ENCODE measurements at regions not wholly inside any gene's neighbourhood (a gene's known extent, or its start where the extent isn't known, plus 50 kb on each side); places are given as distances from the start of the nearest gene placed in this dataset.

- no peaks in the 10 kb centered on the region for H3K36me3 ChIP-seq (ENCODE audit: control insufficient read depth in 2 of 4, insufficient read depth in 4 of 4, low read length in 3 of 4)
Measured at GRCh38 chr2:34627003-34627402, 1027.9 kb upstream of the FAM98A start.

More at GRCh38 chr2:34627003-34627402, 1027.9 kb upstream of the FAM98A start:
- H4K91ac ChIP-seq (replicated peaks; ENCODE audit: insufficient read length, low read length): no peak overlapping the region
- H3K23me2 ChIP-seq (ENCODE audit: low read depth, low read length): no peaks in the 10 kb centered on the region
- no peak overlapping the region for H2AFZ ChIP-seq (ENCODE audit: low read length)
- H3K14ac ChIP-seq (ENCODE audit: insufficient read length): no peak overlapping the region
- TF ChIP-seq SP1 (IDR thresholded peaks at IDR 0.05; ENCODE audit: low read depth, low read length): no peak
- no peak for TF ChIP-seq KDM5A (IDR thresholded peaks at IDR 0.05; ENCODE audit: low read length)
- TF ChIP-seq EZH2 (IDR thresholded peaks at IDR 0.05; ENCODE audit: low read depth, low read length, severe bottlenecking): no peak
- no peak for TF ChIP-seq POU5F1 (IDR thresholded peaks at IDR 0.05; ENCODE audit: low read depth, low read length)
- TF ChIP-seq HDAC2 (IDR thresholded peaks at IDR 0.05; ENCODE audit: borderline replicate concordance in 1 of 2, low read depth in 2 of 2, low read length in 2 of 2): no peak
- TF ChIP-seq ATF2 (IDR thresholded peaks at IDR 0.05; ENCODE audit: low read length): no peak
- no peak for TF ChIP-seq RAD21 (IDR thresholded peaks at IDR 0.05 in 1 of 2, conservative IDR thresholded peaks at IDR 0.05 in 1 of 2; ENCODE audit: low read depth in 2 of 2, low read length in 2 of 2)
- no peak for TF ChIP-seq MAX (IDR thresholded peaks at IDR 0.05)
- no peak for TF ChIP-seq CTBP2 (IDR thresholded peaks at IDR 0.05; ENCODE audit: borderline replicate concordance, insufficient read depth, insufficient read length, low read length)
- H2BK15ac ChIP-seq (ENCODE audit: low read length): no peak overlapping the region
- H3K9ac ChIP-seq (replicated peaks in 1 of 4; ENCODE audit: extremely low read depth in 1 of 4, low read depth in 3 of 4, low read length in 3 of 4): no peak overlapping the region
- no peak overlapping the region for H2BK20ac ChIP-seq (ENCODE audit: low read length)
- ChIA-PET CTCF (ENCODE audit: partially characterized antibody) (interaction anchor here (1.9 kb wide), 1 partner anchor 15 kb away, joined by 4 read pairs; no protein-coding TSS in a partner anchor), POLR2A (ENCODE audit: partially characterized antibody) (no interaction called here)
- no peak overlapping the region for H2BK120ac ChIP-seq (replicated peaks; ENCODE audit: low read depth, low read length)
- H3K79me1 ChIP-seq (ENCODE audit: low read depth, low read length): no peaks in the 10 kb centered on the region
- no peak overlapping the region for H2BK5ac ChIP-seq (ENCODE audit: low read depth, low read length)
- H4K20me1 ChIP-seq (replicated peaks in 1 of 2; ENCODE audit: control insufficient read depth in 1 of 2, insufficient read depth in 2 of 2, low read length in 2 of 2): no peaks in the 10 kb centered on the region
- FAIRE-seq (no peak), DNase-seq (ENCODE audit: low read depth in 1 of 2, low spot score in 2 of 2) (no peak)
- no peak overlapping the region for H3K27ac ChIP-seq (ENCODE audit: low read depth, low read length)
- H3K9me3 ChIP-seq (ENCODE audit: insufficient read depth in 2 of 2, low read depth in 1 of 2, low read length in 1 of 2): no peaks in the 10 kb centered on the region
- no peaks in the 10 kb centered on the region for H3K79me2 ChIP-seq (ENCODE audit: control insufficient read depth in 1 of 2, insufficient read depth in 2 of 2, low read length in 2 of 2)
- H2BK12ac ChIP-seq (ENCODE audit: low read depth, low read length): no peak overlapping the region
- no peak overlapping the region for H3K4me2 ChIP-seq (ENCODE audit: insufficient read depth in 1 of 2, low read depth in 2 of 2, low read length in 2 of 2)
- no peak overlapping the region for H3K23ac ChIP-seq (ENCODE audit: insufficient read length)
- no peak overlapping the region for H4K8ac ChIP-seq (ENCODE audit: extremely low read depth, insufficient read depth, low read length)
- H3K18ac ChIP-seq (ENCODE audit: extremely low read depth, low read length): no peak overlapping the region
- no peak overlapping the region for H3K4me3 ChIP-seq (ENCODE audit: extremely low read depth in 1 of 4, insufficient read depth in 2 of 4, low read depth in 3 of 4, low read length in 4 of 4)
- H3K27me3 ChIP-seq (replicated peaks in 1 of 4; ENCODE audit: control insufficient read depth in 3 of 4, extremely low read depth in 1 of 4, insufficient read depth in 3 of 4, low read length in 3 of 4): no peaks in the 10 kb centered on the region
- H3K4ac ChIP-seq (replicated peaks; ENCODE audit: insufficient read length, low read depth, low read length): no peak overlapping the region
- H4K5ac ChIP-seq (ENCODE audit: insufficient read length, low read depth, low read length): no peak overlapping the region
- no peak overlapping the region for H2AK5ac ChIP-seq (ENCODE audit: low read depth, low read length)
- H3K4me1 ChIP-seq (replicated peaks in 1 of 4; ENCODE audit: control insufficient read depth in 3 of 4, insufficient read depth in 4 of 4, low read length in 3 of 4): no peaks in the 10 kb centered on the region
- no peak overlapping the region for H3K56ac ChIP-seq (replicated peaks; ENCODE audit: insufficient read length, low read depth, low read length)
- WGBS, 2 experiments (ENCODE audit: extremely low coverage in 1 of 2, insufficient coverage in 1 of 2, insufficient read length in 1 of 2, insufficient replicate concordance in 2 of 2, low coverage in 1 of 2, low lambda C conversion rate in 2 of 2, missing lambda C conversion rate in 1 of 2): 98% methylated on average over 3 of the region's 3 CpGs; no CpG with 5 or more reads in 1 of the 2 experiments

Measured in H1 (cell line).